HuH-7.5 (cell line): ENCODE measurements at regions not wholly inside any gene's neighbourhood (a gene's known extent, or its start where the extent isn't known, plus 50 kb on each side); places are given as distances from the start of the nearest gene placed in this dataset.
"Not testable (repeated sequence)": the region's sequence is repeated elsewhere in the genome, so short reads cannot be mapped to it uniquely, and the experiment has no call there.

ENCODE experiments used
- DNase-seq: peaks from one replicate; pipeline ENCODE4 v3.0.0; 2011; ENCODE audit warnings: low spot score

GRCh38 chr5:89071101-89071940 lies 188.3 kb upstream of the MEF2C start:
- no peak for DNase-seq

- no peak for DNase-seq
These were observed 186.6 kb upstream of the MEF2C start for GRCh38 chr5:89069591-89069990.

- no peak for DNase-seq
These were observed 184.4 kb upstream of the MEF2C start for GRCh38 chr5:89067362-89067761.

GRCh38 chr5:89065919-89066318 lies 182.9 kb upstream of the MEF2C start:
- no peak for DNase-seq

GRCh38 chr5:89064736-89065135 lies 181.8 kb upstream of the MEF2C start:
- no peak for DNase-seq

- no peak for DNase-seq
These were observed 181.1 kb upstream of the MEF2C start for GRCh38 chr5:89064054-89064453.

GRCh38 chr5:89060768-89061167 lies 177.8 kb upstream of the MEF2C start:
- no peak for DNase-seq

GRCh38 chr5:89059274-89059673 lies 176.3 kb upstream of the MEF2C start:
- no peak for DNase-seq

GRCh38 chr5:89055695-89056085 lies 172.7 kb upstream of the MEF2C start:
- no peak for DNase-seq

- DNase-seq, result no peak
These were observed 172.2 kb upstream of the MEF2C start for GRCh38 chr5:89055015-89055694.

- no peak for DNase-seq
These were observed 170.6 kb upstream of the MEF2C start for GRCh38 chr5:89053547-89053946.

- not testable (repeated sequence) for DNase-seq
These were observed 167.1 kb upstream of the MEF2C start for GRCh38 chr5:89050062-89050461.

GRCh38 chr5:89047571-89047970 lies 164.6 kb upstream of the MEF2C start:
- no peak for DNase-seq

GRCh38 chr5:89045216-89045615 lies 162.2 kb upstream of the MEF2C start:
- no peak for DNase-seq

- no peak for DNase-seq
These were observed 161.8 kb upstream of the MEF2C start for GRCh38 chr5:89044674-89045200.

- no peak for DNase-seq
These were observed 160.7 kb upstream of the MEF2C start for GRCh38 chr5:89043676-89044075.

- no peak for DNase-seq
These were observed 159.8 kb upstream of the MEF2C start for GRCh38 chr5:89042746-89043145.

GRCh38 chr5:89041976-89042375 lies 159.0 kb upstream of the MEF2C start:
- no peak for DNase-seq

- no peak for DNase-seq
These were observed 158.3 kb upstream of the MEF2C start for GRCh38 chr5:89041249-89041779.

- DNase-seq, result peak; percentile 3
These were observed 153.9 kb upstream of the MEF2C start for GRCh38 chr5:89036704-89037489.

GRCh38 chr5:89036166-89036565 lies 153.2 kb upstream of the MEF2C start:
- no peak for DNase-seq

- no peak for DNase-seq
These were observed 151.6 kb upstream of the MEF2C start for GRCh38 chr5:89034588-89034987.
